ENCODE measurements at regions not wholly inside any gene's neighbourhood (a gene's known extent, or its start where the extent isn't known, plus 50 kb on each side); places are given as distances from the start of the nearest gene placed in this dataset.
A peak's percentile ranks its signal among the peaks of the same experiment; 100 is the strongest.

DNA sequence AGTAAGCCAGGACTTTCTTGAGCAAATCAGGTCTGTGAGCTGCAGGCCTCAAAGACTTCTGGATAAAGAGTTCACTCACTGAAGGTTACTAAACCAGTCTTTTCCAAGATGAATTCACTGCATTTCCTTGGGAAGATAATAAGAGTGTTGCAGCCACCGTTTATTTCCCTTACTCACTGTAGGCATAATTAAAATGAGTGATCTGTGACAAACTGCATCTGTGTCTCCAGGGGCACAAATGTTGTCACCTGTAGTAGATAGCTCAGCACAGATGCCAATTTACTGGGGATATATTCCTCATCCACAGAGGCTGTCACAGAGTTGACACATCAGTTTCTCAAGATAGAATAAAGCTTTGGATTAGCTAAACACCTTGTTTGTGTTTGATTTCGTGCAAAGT, 580.2 kb downstream of the SPRY1 start:
- H3K27ac ChIP-seq (ENCODE audit: low read depth in 2 of 2, low read length in 1 of 2): no peak overlapping the region
- no peak overlapping the region for H3K4me3 ChIP-seq (ENCODE audit: low read depth in 1 of 2, low read length in 2 of 2)
- 31 to 45% methylated on average over 2 of the region's 2 CpGs for WGBS, 2 donors
- H3K36me3 ChIP-seq (ENCODE audit: control insufficient read depth in 2 of 2, insufficient read depth in 2 of 2, low read length in 1 of 2): no peaks in the 10 kb centered on the region
- no peaks in the 10 kb centered on the region for H3K27me3 ChIP-seq (ENCODE audit: control insufficient read depth in 1 of 2, insufficient read depth in 2 of 2, low read length in 2 of 2)
- H3K4me1 ChIP-seq (ENCODE audit: control insufficient read depth in 2 of 2, insufficient read depth in 2 of 2, low read length in 1 of 2): no peaks in the 10 kb centered on the region
- H3K9me3 ChIP-seq (ENCODE audit: control insufficient read depth in 2 of 2, insufficient read depth in 1 of 2, low read depth in 1 of 2, low read length in 1 of 2): no peaks in the 10 kb centered on the region

DNA sequence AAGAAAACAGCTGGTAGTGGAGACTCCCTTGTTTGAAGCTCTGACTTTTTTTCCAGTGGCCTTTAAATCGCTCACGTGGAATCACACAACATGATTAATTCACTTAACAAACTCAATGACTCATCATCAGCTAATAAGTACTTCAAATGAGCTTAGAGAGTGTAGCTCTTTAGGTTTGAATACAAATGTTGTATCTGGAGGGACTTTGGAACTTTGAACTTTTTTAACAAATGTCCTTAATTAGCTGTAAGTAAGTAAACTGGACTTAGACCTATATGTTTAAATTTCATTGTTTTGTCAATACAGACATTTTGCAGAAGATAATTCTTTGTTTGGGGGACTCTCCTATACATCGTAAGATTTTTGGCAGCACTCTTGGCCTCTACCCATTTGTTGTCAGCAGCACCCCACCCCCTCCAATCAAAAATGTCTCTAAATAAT, 581.1 kb downstream of the SPRY1 start:
- Histone ChIP-seq H3K27ac (ENCODE audit: low read depth in 2 of 2, low read length in 1 of 2) (no peak overlapping the region), H3K4me3 (ENCODE audit: low read depth in 1 of 2, low read length in 2 of 2) (no peak overlapping the region), H3K36me3 (ENCODE audit: control insufficient read depth in 2 of 2, insufficient read depth in 2 of 2, low read length in 1 of 2) (no peaks in the 10 kb centered on the region), H3K9me3 (ENCODE audit: control insufficient read depth in 2 of 2, insufficient read depth in 1 of 2, low read depth in 1 of 2, low read length in 1 of 2) (no peaks in the 10 kb centered on the region), H3K27me3 (ENCODE audit: control insufficient read depth in 1 of 2, insufficient read depth in 2 of 2, low read length in 2 of 2) (no peaks in the 10 kb centered on the region), H3K4me1 (ENCODE audit: control insufficient read depth in 2 of 2, insufficient read depth in 2 of 2, low read length in 1 of 2) (no peaks in the 10 kb centered on the region)
- 48 to 56% methylated on average over 3 of the region's 3 CpGs for WGBS, 2 donors

DNA sequence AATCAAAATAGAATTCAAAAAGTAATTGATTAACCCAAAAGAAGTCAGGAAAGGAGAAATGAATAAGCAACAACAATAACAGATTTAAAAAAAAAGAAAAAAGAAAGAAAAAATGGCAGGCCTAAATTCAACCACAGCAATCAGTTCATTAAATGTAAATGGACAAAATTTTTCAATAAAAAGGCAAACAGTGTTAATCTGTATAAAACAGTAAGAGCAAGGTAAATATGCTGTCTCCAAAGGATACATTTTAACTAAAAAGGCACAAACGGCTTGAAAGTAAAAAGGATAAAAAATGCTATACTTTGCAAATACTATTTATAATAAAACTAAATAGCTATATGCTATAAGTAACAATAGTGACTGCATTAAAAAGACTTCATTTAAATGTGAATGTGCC, 582.0 kb downstream of the SPRY1 start:
- no peaks in the 10 kb centered on the region for H3K27me3 ChIP-seq (ENCODE audit: control insufficient read depth in 1 of 2, insufficient read depth in 2 of 2, low read length in 2 of 2)
- WGBS, 2 donors: 83% methylated on average over 1 of the region's 1 CpG
- no peaks in the 10 kb centered on the region for H3K4me1 ChIP-seq (ENCODE audit: control insufficient read depth in 2 of 2, insufficient read depth in 2 of 2, low read length in 1 of 2)
- H3K9me3 ChIP-seq (ENCODE audit: control insufficient read depth in 2 of 2, insufficient read depth in 1 of 2, low read depth in 1 of 2, low read length in 1 of 2): no peaks in the 10 kb centered on the region
- no peak overlapping the region for H3K4me3 ChIP-seq (ENCODE audit: low read depth in 1 of 2, low read length in 2 of 2)
- no peaks in the 10 kb centered on the region for H3K36me3 ChIP-seq (ENCODE audit: control insufficient read depth in 2 of 2, insufficient read depth in 2 of 2, low read length in 1 of 2)
- H3K27ac ChIP-seq (ENCODE audit: low read depth in 2 of 2, low read length in 1 of 2): no peak overlapping the region

DNA sequence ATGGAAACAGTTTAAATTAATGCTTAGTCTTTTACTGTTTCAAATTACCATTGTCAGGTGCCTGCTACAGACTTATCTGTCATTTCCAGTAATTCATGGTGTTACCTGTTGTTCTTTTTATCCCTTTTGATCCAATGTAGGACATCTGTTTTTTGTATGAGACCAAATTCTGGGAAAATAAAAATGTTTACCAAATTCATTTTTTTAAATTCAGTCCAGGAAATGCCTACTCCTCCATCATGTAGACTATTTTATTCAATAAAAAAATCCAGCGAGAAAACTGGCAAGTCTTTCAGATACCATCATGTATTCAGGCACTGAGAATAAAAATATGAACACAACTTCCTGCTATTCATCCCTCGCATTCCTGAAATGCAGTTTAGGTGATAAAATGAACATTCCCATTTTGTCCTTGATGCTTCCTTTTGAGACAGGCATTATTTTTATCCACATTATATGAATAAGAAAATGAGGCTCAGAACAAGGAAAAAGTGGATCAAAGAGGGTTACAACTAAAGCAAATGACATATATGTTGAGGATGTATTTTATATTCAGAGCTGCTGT, 584.2 kb downstream of the SPRY1 start:
- Histone ChIP-seq H3K4me3 (ENCODE audit: low read depth in 1 of 2, low read length in 2 of 2) (no peak overlapping the region), H3K9me3 (ENCODE audit: control insufficient read depth in 2 of 2, insufficient read depth in 1 of 2, low read depth in 1 of 2, low read length in 1 of 2) (no peaks in the 10 kb centered on the region), H3K36me3 (ENCODE audit: control insufficient read depth in 2 of 2, insufficient read depth in 2 of 2, low read length in 1 of 2) (no peaks in the 10 kb centered on the region), H3K27me3 (ENCODE audit: control insufficient read depth in 1 of 2, insufficient read depth in 2 of 2, low read length in 2 of 2) (no peaks in the 10 kb centered on the region), H3K27ac (ENCODE audit: low read depth in 2 of 2, low read length in 1 of 2) (no peak overlapping the region), H3K4me1 (ENCODE audit: control insufficient read depth in 2 of 2, insufficient read depth in 2 of 2, low read length in 1 of 2) (no peaks in the 10 kb centered on the region)
- WGBS, 2 donors: 83% methylated on average over 2 of the region's 2 CpGs

DNA sequence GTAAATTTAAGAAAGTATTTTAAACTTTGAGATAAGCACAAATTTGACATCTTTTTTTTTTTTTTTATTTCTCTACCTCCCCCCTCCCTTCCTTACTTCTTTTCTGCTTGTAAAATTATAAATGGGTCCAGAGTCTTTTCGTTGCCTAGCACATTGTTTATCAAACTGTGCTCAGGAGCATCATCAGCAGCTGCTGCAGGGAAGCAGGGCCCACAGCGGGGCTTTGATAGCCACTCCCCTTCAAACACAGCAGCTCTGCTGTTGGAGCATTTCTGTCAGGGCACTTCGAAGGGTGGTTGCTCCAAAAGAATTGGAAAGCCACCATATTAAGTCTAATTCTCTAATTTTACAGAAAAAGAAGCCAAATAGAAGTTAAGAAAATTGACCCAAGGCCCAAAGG, 588.3 kb downstream of the SPRY1 start:
- Histone ChIP-seq H3K27ac (ENCODE audit: low read depth in 2 of 2, low read length in 1 of 2) (no peak overlapping the region), H3K36me3 (ENCODE audit: control insufficient read depth in 2 of 2, insufficient read depth in 2 of 2, low read length in 1 of 2) (no peaks in the 10 kb centered on the region), H3K4me3 (ENCODE audit: low read depth in 1 of 2, low read length in 2 of 2) (no peak overlapping the region), H3K4me1 (ENCODE audit: control insufficient read depth in 2 of 2, insufficient read depth in 2 of 2, low read length in 1 of 2) (no peaks in the 10 kb centered on the region), H3K9me3 (ENCODE audit: control insufficient read depth in 2 of 2, insufficient read depth in 1 of 2, low read depth in 1 of 2, low read length in 1 of 2) (no peaks in the 10 kb centered on the region), H3K27me3 (ENCODE audit: control insufficient read depth in 1 of 2, insufficient read depth in 2 of 2, low read length in 2 of 2) (no peaks in the 10 kb centered on the region)
- WGBS, 2 donors: 53 to 56% methylated on average over 3 of the region's 3 CpGs

DNA sequence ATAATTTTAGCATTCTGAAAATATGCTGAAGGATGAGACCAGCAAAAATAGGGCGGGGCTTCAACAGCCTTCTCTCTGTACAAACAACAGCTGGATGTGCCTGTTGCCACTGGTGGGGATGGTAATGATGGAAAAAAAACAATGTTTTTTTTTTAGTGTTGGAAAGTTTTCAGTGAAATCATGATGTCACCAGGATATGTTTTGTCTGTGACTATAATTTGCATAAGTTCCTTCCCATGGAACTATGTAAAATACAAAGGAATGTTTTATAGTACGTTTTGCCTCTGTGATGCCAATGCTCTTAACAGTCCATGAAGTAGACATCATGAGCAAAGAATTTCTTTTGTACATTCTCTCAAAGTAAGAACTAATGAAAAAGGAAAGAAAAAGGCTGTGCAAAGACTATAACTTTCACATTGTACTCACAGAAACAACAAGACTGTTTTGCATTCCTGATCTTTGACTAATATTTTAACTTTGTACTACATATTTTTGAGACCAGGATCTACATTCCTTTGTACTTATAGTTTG, 589.7 kb downstream of the SPRY1 start:
- WGBS, 2 donors: 43 to 57% methylated on average over 2 of the region's 2 CpGs
- Histone ChIP-seq H3K36me3 (ENCODE audit: control insufficient read depth in 2 of 2, insufficient read depth in 2 of 2, low read length in 1 of 2) (no peaks in the 10 kb centered on the region), H3K4me1 (ENCODE audit: control insufficient read depth in 2 of 2, insufficient read depth in 2 of 2, low read length in 1 of 2) (no peaks in the 10 kb centered on the region), H3K9me3 (ENCODE audit: control insufficient read depth in 2 of 2, insufficient read depth in 1 of 2, low read depth in 1 of 2, low read length in 1 of 2) (no peaks in the 10 kb centered on the region), H3K4me3 (ENCODE audit: low read depth in 1 of 2, low read length in 2 of 2) (no peak overlapping the region), H3K27ac (ENCODE audit: low read depth in 2 of 2, low read length in 1 of 2) (no peak overlapping the region), H3K27me3 (ENCODE audit: control insufficient read depth in 1 of 2, insufficient read depth in 2 of 2, low read length in 2 of 2) (no peaks in the 10 kb centered on the region)

DNA sequence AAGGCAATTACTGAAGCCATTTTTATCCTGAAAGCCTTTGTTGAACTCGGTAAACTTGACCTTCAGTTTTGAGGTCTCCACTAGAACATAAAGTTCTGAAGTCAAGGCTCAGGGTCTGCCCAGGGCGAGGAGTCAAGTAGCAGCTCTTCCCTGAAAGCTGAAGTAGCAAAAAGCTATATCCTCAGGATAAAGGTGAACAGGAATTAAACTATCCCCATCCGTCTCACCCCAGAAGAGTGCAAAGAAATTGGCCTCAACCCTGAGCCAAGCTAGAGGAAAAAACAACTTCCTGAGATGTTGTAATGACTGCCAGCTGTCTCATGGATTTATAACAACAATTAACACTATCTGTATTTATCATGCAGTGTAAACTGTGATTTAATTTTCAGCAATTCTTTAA, 590.8 kb downstream of the SPRY1 start:
- 71 to 79% methylated on average over 3 of the region's 3 CpGs for WGBS, 2 donors

DNA sequence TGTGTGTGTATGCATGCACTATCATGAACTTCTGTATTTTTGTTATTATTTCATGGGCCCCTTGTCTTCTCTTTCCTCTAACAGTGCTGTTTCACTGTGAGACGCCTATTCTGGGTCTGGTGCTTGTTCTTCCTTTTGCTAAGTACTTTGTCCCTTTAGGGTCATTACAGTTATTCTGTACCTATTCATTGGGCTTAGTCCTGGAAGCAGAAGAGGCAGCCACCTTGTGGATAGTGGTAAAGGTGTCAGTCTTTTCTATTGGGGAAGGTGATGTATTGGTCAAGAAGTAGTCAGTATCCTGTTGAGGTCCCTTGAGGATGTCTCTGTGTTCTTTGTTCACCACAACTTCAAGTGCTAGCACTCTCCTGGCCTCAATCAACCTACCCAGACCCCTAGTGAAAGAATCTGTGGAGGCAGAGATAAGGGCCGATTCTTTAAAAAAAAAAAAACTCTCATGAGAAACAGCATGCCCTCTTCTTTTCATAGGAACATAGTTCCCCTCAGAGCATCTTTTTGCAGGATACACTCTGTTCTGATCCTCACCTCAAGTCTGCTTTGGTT, 593.8 kb downstream of the SPRY1 start:
- Histone ChIP-seq H3K27me3 (ENCODE audit: control insufficient read depth in 1 of 2, insufficient read depth in 2 of 2, low read length in 2 of 2) (no peaks in the 10 kb centered on the region), H3K9me3 (ENCODE audit: control insufficient read depth in 2 of 2, insufficient read depth in 1 of 2, low read depth in 1 of 2, low read length in 1 of 2) (no peaks in the 10 kb centered on the region), H3K27ac (ENCODE audit: low read depth in 2 of 2, low read length in 1 of 2) (no peak overlapping the region), H3K4me3 (ENCODE audit: low read depth in 1 of 2, low read length in 2 of 2) (no peak overlapping the region), H3K4me1 (ENCODE audit: control insufficient read depth in 2 of 2, insufficient read depth in 2 of 2, low read length in 1 of 2) (no peaks in the 10 kb centered on the region), H3K36me3 (ENCODE audit: control insufficient read depth in 2 of 2, insufficient read depth in 2 of 2, low read length in 1 of 2) (no peaks in the 10 kb centered on the region)
- WGBS, 2 donors: 83 to 85% methylated on average over 2 of the region's 2 CpGs

More for the DNA sequence above, 590.8 kb downstream of the SPRY1 start:
- Histone ChIP-seq H3K9me3 (ENCODE audit: control insufficient read depth in 2 of 2, insufficient read depth in 1 of 2, low read depth in 1 of 2, low read length in 1 of 2) (no peaks in the 10 kb centered on the region), H3K27ac (ENCODE audit: low read depth in 2 of 2, low read length in 1 of 2) (no peak overlapping the region), H3K4me1 (ENCODE audit: control insufficient read depth in 2 of 2, insufficient read depth in 2 of 2, low read length in 1 of 2) (no peaks in the 10 kb centered on the region), H3K36me3 (ENCODE audit: control insufficient read depth in 2 of 2, insufficient read depth in 2 of 2, low read length in 1 of 2) (no peaks in the 10 kb centered on the region), H3K27me3 (ENCODE audit: control insufficient read depth in 1 of 2, insufficient read depth in 2 of 2, low read length in 2 of 2) (no peaks in the 10 kb centered on the region), H3K4me3 (ENCODE audit: low read depth in 1 of 2, low read length in 2 of 2) (no peak overlapping the region)

DNA sequence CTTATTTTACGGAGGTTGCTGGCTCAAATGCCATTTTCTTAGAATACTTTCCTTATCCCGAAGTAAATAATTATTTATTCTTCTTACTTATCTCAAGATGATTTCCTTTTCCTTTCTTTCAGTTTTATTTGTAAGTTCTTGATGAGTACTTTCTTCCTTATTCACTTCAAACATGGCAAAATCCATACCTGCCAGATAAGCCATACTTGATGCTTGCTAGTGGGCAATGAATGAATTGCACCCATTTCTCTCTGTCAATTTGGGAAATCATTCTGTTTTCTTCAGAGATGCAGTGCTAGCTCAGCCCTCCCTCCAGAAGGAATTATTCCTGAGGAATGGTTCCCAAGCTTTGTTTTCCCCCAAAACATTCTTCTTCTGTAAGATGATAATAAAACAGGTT, 598.3 kb downstream of the SPRY1 start:
- no peaks in the 10 kb centered on the region for H3K9me3 ChIP-seq (ENCODE audit: control insufficient read depth in 2 of 2, insufficient read depth in 1 of 2, low read depth in 1 of 2, low read length in 1 of 2)
- no peaks in the 10 kb centered on the region for H3K36me3 ChIP-seq (ENCODE audit: control insufficient read depth in 2 of 2, insufficient read depth in 2 of 2, low read length in 1 of 2)
- H3K27ac ChIP-seq (ENCODE audit: low read depth in 2 of 2, low read length in 1 of 2): no peak overlapping the region
- no peaks in the 10 kb centered on the region for H3K27me3 ChIP-seq (ENCODE audit: control insufficient read depth in 1 of 2, insufficient read depth in 2 of 2, low read length in 2 of 2)
- H3K4me3 ChIP-seq (ENCODE audit: low read depth in 1 of 2, low read length in 2 of 2): no peak overlapping the region
- no peaks in the 10 kb centered on the region for H3K4me1 ChIP-seq (ENCODE audit: control insufficient read depth in 2 of 2, insufficient read depth in 2 of 2, low read length in 1 of 2)
- WGBS, 2 donors: 93 to 95% methylated on average over 2 of the region's 2 CpGs

DNA sequence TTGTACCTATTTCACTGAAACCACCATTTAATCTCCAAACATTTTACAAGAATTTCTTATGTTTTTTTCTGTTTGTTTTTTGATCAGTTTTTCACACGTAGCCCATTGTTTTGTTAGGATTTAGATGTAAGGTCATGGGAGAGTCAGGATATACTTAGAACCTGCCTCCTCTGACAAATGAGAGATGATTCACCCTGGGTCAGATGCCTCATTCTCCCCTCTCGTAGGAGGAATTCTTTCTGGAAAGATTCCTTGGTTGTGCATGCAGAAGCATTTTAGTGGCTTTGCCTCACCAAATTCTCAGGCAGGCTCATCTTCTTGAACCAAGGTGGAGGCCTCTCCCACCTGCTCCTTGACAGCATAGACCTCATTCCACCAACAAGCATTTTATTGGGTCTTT, 599.3 kb downstream of the SPRY1 start:
- 39 to 58% methylated on average over 2 of the region's 2 CpGs for WGBS, 2 donors
- no peaks in the 10 kb centered on the region for H3K36me3 ChIP-seq (ENCODE audit: control insufficient read depth in 2 of 2, insufficient read depth in 2 of 2, low read length in 1 of 2)
- peak overlapping the region in 1 of 2 donors; percentile 15 for H3K27ac ChIP-seq (ENCODE audit: low read depth in 2 of 2, low read length in 1 of 2)

More for the DNA sequence above, 599.3 kb downstream of the SPRY1 start:
- Histone ChIP-seq H3K27me3 (ENCODE audit: control insufficient read depth in 1 of 2, insufficient read depth in 2 of 2, low read length in 2 of 2) (no peaks in the 10 kb centered on the region), H3K9me3 (ENCODE audit: control insufficient read depth in 2 of 2, insufficient read depth in 1 of 2, low read depth in 1 of 2, low read length in 1 of 2) (no peaks in the 10 kb centered on the region), H3K4me1 (ENCODE audit: control insufficient read depth in 2 of 2, insufficient read depth in 2 of 2, low read length in 1 of 2) (no peaks in the 10 kb centered on the region), H3K4me3 (ENCODE audit: low read depth in 1 of 2, low read length in 2 of 2) (no peak overlapping the region)
